WTC11 (cell line): ENCODE measurements at regions not wholly inside any gene's neighbourhood (a gene's known extent, or its start where the extent isn't known, plus 50 kb on each side); places are given as distances from the start of the nearest gene placed in this dataset.
"Not testable (repeated sequence)": the region's sequence is repeated elsewhere in the genome, so short reads cannot be mapped to it uniquely, and the experiment has no call there.

Experiments
- ATAC-seq: fragments of 200-7000 bp; cut with Tn5 transposase; 2 replicates; pipeline ENCODE4 v1.10.0; 2021; ENCODE audit warnings: mild to moderate bottlenecking, moderate library complexity
- CTCF ChIA-PET: fragments of 300-600 bp; sonication (Branson Sonifier 250); formaldehyde crosslinking; loops from one replicate; lab custom pipeline; 2021; ENCODE audit warnings: antibody characterized with exemption; lab: Charles Lee
- POLR2A ChIA-PET: fragments of 350-600 bp; sonication (Branson Sonifier 250); formaldehyde crosslinking; loops from one replicate; lab custom pipeline; 2021; ENCODE audit warnings: antibody characterized with exemption; lab: Charles Lee
- DNase-seq: peaks from one replicate; pipeline ENCODE4 v3.0.0; 2021; ENCODE audit warnings: low spot score
- H3K27ac Mint-ChIP-seq: 2 replicates; pipeline ENCODE4 v1.8.0; 2021; ENCODE audit warnings: mixed read lengths
- H3K27me3 Mint-ChIP-seq: 2 replicates; pipeline ENCODE4 v1.8.0; 2021; ENCODE audit warnings: low read depth, mild to moderate bottlenecking, moderate library complexity, mixed read lengths
- H3K36me3 Mint-ChIP-seq: 2 replicates; pipeline ENCODE4 v1.8.0; 2021; ENCODE audit warnings: mixed read lengths
- H3K4me1 Mint-ChIP-seq: 2 replicates; pipeline ENCODE4 v1.8.0; 2022; ENCODE audit warnings: mixed read lengths
- H3K4me3 Mint-ChIP-seq: 2 replicates; pipeline ENCODE4 v1.8.0; 2021; ENCODE audit warnings: mild to moderate bottlenecking, moderate library complexity, mixed read lengths
- H3K9me3 Mint-ChIP-seq: 2 replicates; pipeline ENCODE4 v1.8.0; 2021; ENCODE audit warnings: mixed read lengths
- FOXK1 ChIP-seq: sonication (generic); formaldehyde crosslinking; IDR thresholded peaks from 2 replicates; pipeline ENCODE4 v1.8.0; 2022; ENCODE audit warnings: mild to moderate bottlenecking, moderate library complexity, missing genetic modification reagents
- GABPB1 ChIP-seq: sonication (generic); formaldehyde crosslinking; IDR thresholded peaks from 2 replicates; pipeline ENCODE4 v1.8.1; 2023; ENCODE audit warnings: mild to moderate bottlenecking, missing genetic modification reagents
- HMGA2 ChIP-seq: fragments of 250-450 bp; sonication (Bioruptor Pico); IDR thresholded peaks from 2 replicates; pipeline ENCODE4 v1.4.0; 2021; ENCODE audit warnings: mild to moderate bottlenecking, moderate library complexity
- JAZF1 ChIP-seq: fragments of 250-450 bp; sonication (Bioruptor Pico); IDR thresholded peaks from 2 replicates; pipeline ENCODE4 v1.9.0; 2021; ENCODE audit warnings: moderate library complexity, mild to moderate bottlenecking, inconsistent platforms
- NFE2L1 ChIP-seq: sonication (generic); formaldehyde crosslinking; IDR thresholded peaks from 2 replicates; pipeline ENCODE4 v1.8.1; 2023; ENCODE audit warnings: missing genetic modification reagents
- NFYB ChIP-seq: sonication (generic); formaldehyde crosslinking; conservative IDR thresholded peaks from 2 replicates; pipeline ENCODE4 v1.8.0; 2022; ENCODE audit warnings: low read depth, missing genetic modification reagents
- NR2C2 ChIP-seq: sonication (generic); formaldehyde crosslinking; IDR thresholded peaks from 2 replicates; pipeline ENCODE4 v1.8.0; 2022; ENCODE audit warnings: mild to moderate bottlenecking, missing genetic modification reagents
- PRRX2 ChIP-seq: fragments of 250-450 bp; sonication (Bioruptor Pico); IDR thresholded peaks from 2 replicates; pipeline ENCODE4 v1.8.0; 2021; ENCODE audit warnings: mild to moderate bottlenecking
- SMAD4 ChIP-seq: sonication (generic); formaldehyde crosslinking; IDR thresholded peaks from 2 replicates; pipeline ENCODE4 v1.8.0; 2022; ENCODE audit warnings: mild to moderate bottlenecking, missing genetic modification reagents
- SP1 ChIP-seq: sonication (generic); formaldehyde crosslinking; conservative IDR thresholded peaks from 2 replicates; pipeline ENCODE4 v1.8.1; 2022; ENCODE audit warnings: missing genetic modification reagents
- TEAD1 ChIP-seq: sonication (generic); formaldehyde crosslinking; IDR thresholded peaks from 2 replicates; pipeline ENCODE4 v1.8.0; 2022; ENCODE audit warnings: mild to moderate bottlenecking, missing genetic modification reagents
- ZNF121 ChIP-seq: sonication (generic); formaldehyde crosslinking; IDR thresholded peaks from 2 replicates; pipeline ENCODE4 v1.8.0; 2023; ENCODE audit warnings: missing genetic modification reagents
- ZNF423 ChIP-seq: fragments of 250-450 bp; sonication (Bioruptor Pico); IDR thresholded peaks from 2 replicates; pipeline ENCODE4 v2.1.2; 2022; ENCODE audit warnings: mild to moderate bottlenecking, moderate library complexity
- TF ChIP-seq, protein P1 (sequence below): sonication (generic); formaldehyde crosslinking; conservative IDR thresholded peaks from 2 replicates; pipeline ENCODE4 v1.8.1; 2022; ENCODE audit warnings: mild to moderate bottlenecking, missing genetic modification reagents
- TF ChIP-seq, protein P2 (sequence below): sonication (generic); formaldehyde crosslinking; IDR thresholded peaks from 2 replicates; pipeline ENCODE4 v1.8.1; 2023; ENCODE audit warnings: mild to moderate bottlenecking, missing genetic modification reagents, moderate library complexity
- TF ChIP-seq, protein P3 (sequence below): fragments of 250-450 bp; sonication (Bioruptor Pico); IDR thresholded peaks from 2 replicates; pipeline ENCODE4 v2.1.2; 2022; ENCODE audit warnings: mild to moderate bottlenecking, moderate library complexity
- TF ChIP-seq, protein P4 (sequence below): sonication (generic); formaldehyde crosslinking; IDR thresholded peaks from 2 replicates; pipeline ENCODE4 v1.8.1; 2023; ENCODE audit warnings: mild to moderate bottlenecking, moderate library complexity, missing genetic modification reagents
- TF ChIP-seq, protein P5 (sequence below): fragments of 250-450 bp; sonication (Bioruptor Pico); IDR thresholded peaks from 2 replicates; pipeline ENCODE4 v1.9.0; 2021; ENCODE audit warnings: mild to moderate bottlenecking
- TF ChIP-seq, protein P6 (sequence below): sonication (generic); formaldehyde crosslinking; IDR thresholded peaks from 2 replicates; pipeline ENCODE4 v1.8.0; 2022; ENCODE audit warnings: mild to moderate bottlenecking, missing genetic modification reagents

DNA sequence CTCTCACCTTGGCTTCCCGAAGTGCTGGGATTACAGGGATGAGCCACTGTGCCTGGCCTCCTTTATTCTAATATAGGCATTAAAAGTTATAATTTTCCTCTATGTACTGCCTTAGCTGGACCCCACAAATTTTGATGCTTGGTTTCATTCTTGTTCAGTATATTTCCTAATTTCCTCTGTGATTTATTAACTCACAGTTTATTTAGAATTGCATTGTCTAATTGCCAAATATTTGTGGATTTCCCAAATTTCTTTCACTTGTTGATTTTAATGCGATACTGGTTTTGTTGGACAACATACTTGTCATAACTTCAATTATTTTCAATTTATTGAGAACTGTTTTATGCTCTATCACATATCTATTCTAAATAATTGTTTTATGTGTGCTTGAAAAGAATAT, 366.0 kb downstream of the OMA1 start:
- ATAC-seq: no peak
- H3K36me3 Mint-ChIP-seq: no peaks in the 10 kb centered on the region
- CTCF ChIA-PET: no interaction called here
- H3K9me3 Mint-ChIP-seq: peaks cover 2% of the 10 kb centered on the region; the same call in 1 of the 2 replicates
- H3K4me3 Mint-ChIP-seq: no peak overlapping the region
- H3K27ac Mint-ChIP-seq: no peak overlapping the region
- H3K27me3 Mint-ChIP-seq: no peaks in the 10 kb centered on the region
- no peaks in the 10 kb centered on the region for H3K4me1 Mint-ChIP-seq
- DNase-seq: no peak
- TF ChIP-seq ZNF121 (CRISPR knock-in tag) (no peak), ZNF423 (CRISPR knock-in tag) (no peak)
- TF ChIP-seq, protein P1, sequence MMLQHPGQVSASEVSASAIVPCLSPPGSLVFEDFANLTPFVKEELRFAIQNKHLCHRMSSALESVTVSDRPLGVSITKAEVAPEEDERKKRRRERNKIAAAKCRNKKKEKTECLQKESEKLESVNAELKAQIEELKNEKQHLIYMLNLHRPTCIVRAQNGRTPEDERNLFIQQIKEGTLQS: no peak
- POLR2A ChIA-PET: no interaction called here

DNA sequence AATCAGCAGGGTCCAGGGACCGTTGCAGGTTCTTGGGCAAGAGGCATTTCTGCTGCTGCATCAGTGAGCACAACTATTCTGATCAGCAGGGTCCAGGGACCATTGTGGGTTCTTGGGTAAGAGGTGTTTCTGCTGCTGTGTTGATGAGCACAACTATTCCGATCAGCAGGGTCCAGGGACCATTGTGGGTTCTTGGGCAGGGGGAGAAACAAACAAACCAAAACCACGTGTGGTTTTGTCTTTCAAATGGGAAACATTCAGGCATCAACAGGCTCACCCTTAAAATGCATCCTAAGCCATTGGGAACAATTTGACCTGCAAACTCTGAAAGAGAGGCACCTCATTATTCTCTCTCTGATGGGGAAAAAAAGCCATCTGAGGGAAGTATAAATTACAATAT, 377.4 kb downstream of the OMA1 start:
- H3K4me3 Mint-ChIP-seq, CTCF ChIA-PET, POLR2A ChIA-PET, DNase-seq, H3K27me3 Mint-ChIP-seq: not testable (repeated sequence)
- TF ChIP-seq, protein P2, sequence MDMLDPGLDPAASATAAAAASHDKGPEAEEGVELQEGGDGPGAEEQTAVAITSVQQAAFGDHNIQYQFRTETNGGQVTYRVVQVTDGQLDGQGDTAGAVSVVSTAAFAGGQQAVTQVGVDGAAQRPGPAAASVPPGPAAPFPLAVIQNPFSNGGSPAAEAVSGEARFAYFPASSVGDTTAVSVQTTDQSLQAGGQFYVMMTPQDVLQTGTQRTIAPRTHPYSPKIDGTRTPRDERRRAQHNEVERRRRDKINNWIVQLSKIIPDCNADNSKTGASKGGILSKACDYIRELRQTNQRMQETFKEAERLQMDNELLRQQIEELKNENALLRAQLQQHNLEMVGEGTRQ (CRISPR knock-in tag): peak; percentile 66
- TF ChIP-seq NFE2L1 (CRISPR knock-in tag) (0 out of 2 replicates have a peak, but pooled peaks have one; percentile 23), FOXK1 (CRISPR knock-in tag) (peak; percentile 50; the same call in 1 of the 2 replicates)
- ATAC-seq: peak; percentile 22; the same call in 1 of the 2 replicates
- Mint-ChIP-seq H3K4me1 (peaks cover 25% of the 10 kb centered on the region), H3K36me3 (peaks cover 38% of the 10 kb centered on the region), H3K27ac (peak overlapping the region; percentile 3; the same call in 1 of the 2 replicates), H3K9me3 (peaks cover 45% of the 10 kb centered on the region)

DNA sequence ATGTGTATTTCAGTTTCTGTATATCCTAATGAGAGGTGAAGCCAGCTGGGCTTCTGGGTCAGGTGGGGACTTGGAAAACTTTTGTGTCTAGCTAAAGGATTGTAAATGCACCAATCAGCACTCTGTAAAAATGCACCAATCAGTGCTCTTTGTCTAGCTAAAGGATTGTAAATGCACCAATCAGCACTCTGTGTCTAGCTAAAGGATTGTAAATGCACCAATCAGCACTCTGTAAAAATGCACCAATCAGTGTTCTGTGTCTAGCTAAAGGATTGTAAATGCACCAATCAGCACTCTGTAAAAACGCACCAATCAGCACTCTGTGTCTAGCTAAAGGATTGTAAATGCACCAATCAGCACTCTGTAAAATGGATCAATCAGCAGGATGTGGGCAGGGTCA, 379.4 kb downstream of the OMA1 start:
- ATAC-seq, DNase-seq, H3K4me3 Mint-ChIP-seq, POLR2A ChIA-PET, H3K27ac Mint-ChIP-seq, H3K27me3 Mint-ChIP-seq: not testable (repeated sequence)
- CTCF ChIA-PET: interaction anchor here (1.2 kb wide), 1 partner anchor 101 kb away, joined by 3 read pairs; no protein-coding TSS in a partner anchor
- Mint-ChIP-seq H3K9me3 (peaks cover 28% of the 10 kb centered on the region), H3K36me3 (peaks cover 30% of the 10 kb centered on the region), H3K4me1 (peaks cover 32% of the 10 kb centered on the region)
- TF ChIP-seq NFYB (CRISPR knock-in tag): peak; percentile 44; the same call in 1 of the 2 replicates

DNA sequence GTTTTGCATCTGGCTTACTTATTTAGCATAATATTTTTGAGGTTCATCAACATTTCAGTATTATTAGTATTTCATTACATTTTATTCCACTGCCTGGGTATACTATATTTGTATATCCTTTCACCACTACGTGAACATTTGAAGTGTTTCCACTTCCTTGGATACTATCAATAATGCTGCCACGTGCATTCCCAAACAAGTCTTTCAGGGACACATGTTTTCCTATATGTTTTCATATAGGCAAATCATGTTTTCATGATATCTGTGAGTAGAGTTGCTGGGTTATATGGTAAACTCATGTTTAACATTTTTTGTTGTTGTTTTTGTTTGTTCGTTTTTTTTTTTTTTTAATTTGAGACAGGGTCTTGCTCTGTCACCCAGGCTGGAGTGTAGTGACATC, 380.1 kb downstream of the OMA1 start:
- H3K9me3 Mint-ChIP-seq: peaks cover 26% of the 10 kb centered on the region
- TF ChIP-seq NR2C2: no peak
- TF ChIP-seq, protein P3, sequence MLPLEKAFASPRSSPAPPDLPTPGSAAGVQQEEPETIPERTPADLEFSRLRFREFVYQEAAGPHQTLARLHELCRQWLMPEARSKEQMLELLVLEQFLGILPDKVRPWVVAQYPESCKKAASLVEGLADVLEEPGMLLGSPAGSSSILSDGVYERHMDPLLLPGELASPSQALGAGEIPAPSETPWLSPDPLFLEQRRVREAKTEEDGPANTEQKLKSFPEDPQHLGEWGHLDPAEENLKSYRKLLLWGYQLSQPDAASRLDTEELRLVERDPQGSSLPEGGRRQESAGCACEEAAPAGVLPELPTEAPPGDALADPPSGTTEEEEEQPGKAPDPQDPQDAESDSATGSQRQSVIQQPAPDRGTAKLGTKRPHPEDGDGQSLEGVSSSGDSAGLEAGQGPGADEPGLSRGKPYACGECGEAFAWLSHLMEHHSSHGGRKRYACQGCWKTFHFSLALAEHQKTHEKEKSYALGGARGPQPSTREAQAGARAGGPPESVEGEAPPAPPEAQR: no peak
- no peak for TF ChIP-seq NFYB (CRISPR knock-in tag)
- no peak overlapping the region for H3K27ac Mint-ChIP-seq
- DNase-seq: no peak
- no peak overlapping the region for H3K4me3 Mint-ChIP-seq
- POLR2A ChIA-PET: no interaction called here
- H3K4me1 Mint-ChIP-seq: peaks cover 32% of the 10 kb centered on the region
- no peaks in the 10 kb centered on the region; the same call in none of the 2 replicates for H3K27me3 Mint-ChIP-seq
- peaks cover 28% of the 10 kb centered on the region for H3K36me3 Mint-ChIP-seq
- CTCF ChIA-PET: no interaction called here
- ATAC-seq: no peak

DNA sequence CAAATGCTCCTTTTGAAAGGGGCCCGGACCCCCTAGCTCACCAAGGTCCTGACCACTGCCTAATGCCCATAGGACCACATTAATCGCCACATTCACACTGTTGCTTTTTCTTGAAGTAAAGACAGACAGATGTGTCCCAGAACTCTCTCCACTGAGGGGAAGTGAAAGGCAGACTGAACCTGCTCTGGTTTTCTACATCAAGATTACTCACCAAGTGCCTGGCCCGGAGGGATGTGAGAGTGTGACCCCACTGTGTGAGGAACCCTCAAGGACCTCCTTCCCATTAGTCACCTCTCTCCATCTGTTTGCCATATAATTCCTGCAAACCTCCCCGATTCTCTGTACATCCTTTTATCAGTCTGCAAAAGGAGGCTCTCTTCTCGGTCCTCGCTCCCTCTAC, 381.5 kb downstream of the OMA1 start:
- ATAC-seq (no peak), DNase-seq (no peak)
- CTCF ChIA-PET: interaction anchor here (1.2 to 2.2 kb wide), 3 partner anchors 13 to 147 kb away, joined by 3 to 7 read pairs (median 7); no protein-coding TSS in a partner anchor
- POLR2A ChIA-PET: no interaction called here
- no peak overlapping the region for H3K4me3 Mint-ChIP-seq
- H3K27ac Mint-ChIP-seq: no peak overlapping the region
- TF ChIP-seq TEAD1 (CRISPR knock-in tag): no peak
- TF ChIP-seq SP1 (CRISPR knock-in tag): no peak
- no peak for TF ChIP-seq HMGA2 (CRISPR knock-in tag)
- TF ChIP-seq JAZF1: no peak
- TF ChIP-seq PRRX2 (CRISPR knock-in tag): no peak
- TF ChIP-seq SMAD4 (CRISPR knock-in tag): no peak
- TF ChIP-seq, protein P4, sequence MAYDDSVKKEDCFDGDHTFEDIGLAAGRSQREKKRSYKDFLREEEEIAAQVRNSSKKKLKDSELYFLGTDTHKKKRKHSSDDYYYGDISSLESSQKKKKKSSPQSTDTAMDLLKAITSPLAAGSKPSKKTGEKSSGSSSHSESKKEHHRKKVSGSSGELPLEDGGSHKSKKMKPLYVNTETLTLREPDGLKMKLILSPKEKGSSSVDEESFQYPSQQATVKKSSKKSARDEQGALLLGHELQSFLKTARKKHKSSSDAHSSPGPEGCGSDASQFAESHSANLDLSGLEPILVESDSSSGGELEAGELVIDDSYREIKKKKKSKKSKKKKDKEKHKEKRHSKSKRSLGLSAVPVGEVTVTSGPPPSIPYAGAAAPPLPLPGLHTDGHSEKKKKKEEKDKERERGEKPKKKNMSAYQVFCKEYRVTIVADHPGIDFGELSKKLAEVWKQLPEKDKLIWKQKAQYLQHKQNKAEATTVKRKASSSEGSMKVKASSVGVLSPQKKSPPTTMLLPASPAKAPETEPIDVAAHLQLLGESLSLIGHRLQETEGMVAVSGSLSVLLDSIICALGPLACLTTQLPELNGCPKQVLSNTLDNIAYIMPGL (CRISPR knock-in tag): no peak
- no peak for TF ChIP-seq NR2C2
- TF ChIP-seq, protein P5, sequence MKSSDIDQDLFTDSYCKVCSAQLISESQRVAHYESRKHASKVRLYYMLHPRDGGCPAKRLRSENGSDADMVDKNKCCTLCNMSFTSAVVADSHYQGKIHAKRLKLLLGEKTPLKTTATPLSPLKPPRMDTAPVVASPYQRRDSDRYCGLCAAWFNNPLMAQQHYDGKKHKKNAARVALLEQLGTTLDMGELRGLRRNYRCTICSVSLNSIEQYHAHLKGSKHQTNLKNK (CRISPR knock-in tag): no peak
- TF ChIP-seq, protein P6, sequence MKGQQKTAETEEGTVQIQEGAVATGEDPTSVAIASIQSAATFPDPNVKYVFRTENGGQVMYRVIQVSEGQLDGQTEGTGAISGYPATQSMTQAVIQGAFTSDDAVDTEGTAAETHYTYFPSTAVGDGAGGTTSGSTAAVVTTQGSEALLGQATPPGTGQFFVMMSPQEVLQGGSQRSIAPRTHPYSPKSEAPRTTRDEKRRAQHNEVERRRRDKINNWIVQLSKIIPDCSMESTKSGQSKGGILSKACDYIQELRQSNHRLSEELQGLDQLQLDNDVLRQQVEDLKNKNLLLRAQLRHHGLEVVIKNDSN (CRISPR knock-in tag): no peak
- no peak for TF ChIP-seq GABPB1 (CRISPR knock-in tag)
- peaks cover 34% of the 10 kb centered on the region for H3K4me1 Mint-ChIP-seq
- peaks cover 15% of the 10 kb centered on the region for H3K9me3 Mint-ChIP-seq
- H3K27me3 Mint-ChIP-seq: no peaks in the 10 kb centered on the region; the same call in none of the 2 replicates
- peaks cover 17% of the 10 kb centered on the region for H3K36me3 Mint-ChIP-seq
